GM12875 (cell line): ENCODE measurements at regions not wholly inside any gene's neighbourhood (a gene's known extent, or its start where the extent isn't known, plus 50 kb on each side); places are given as distances from the start of the nearest gene placed in this dataset.

Source experiments
- H3K4me3 ChIP-seq: one replicate; pipeline ENCODE4 v1.5.1; 2011; ENCODE audit warnings: low read depth, low read length, control low read depth
- CTCF ChIP-seq: IDR thresholded peaks from 2 replicates; pipeline ENCODE4 v1.5.1; 2011; ENCODE audit warnings: low read depth, mild to moderate bottlenecking, control low read depth, inconsistent platforms, low read length, moderate library complexity, borderline replicate concordance; ENCODE audit not compliant: insufficient read depth

GRCh38 chr2:41141146-41141791 is 689.4 kb upstream of the SLC8A1 start:
- no peak for TF ChIP-seq CTCF
- no peak overlapping the region for H3K4me3 ChIP-seq

DNA sequence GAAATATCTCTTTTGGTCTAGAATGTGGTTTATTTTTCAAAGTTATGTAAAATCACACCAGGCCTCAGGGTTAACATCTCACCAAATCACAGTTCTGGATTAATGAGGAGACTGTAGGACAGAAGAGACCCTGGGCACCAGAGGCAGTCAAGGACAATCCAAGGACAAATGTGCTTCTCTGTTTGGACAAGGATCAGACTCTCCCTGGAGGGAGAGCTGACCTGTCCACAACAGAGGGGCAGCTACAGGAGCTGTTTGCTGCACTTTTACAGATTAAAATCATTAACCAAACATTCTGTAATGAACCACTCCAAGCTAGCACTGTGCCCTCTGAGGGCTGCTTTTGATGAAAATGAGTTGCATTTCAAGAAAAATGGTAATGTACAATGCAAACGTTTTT is 690.6 kb upstream of the SLC8A1 start:
- no peak for TF ChIP-seq CTCF
- no peak overlapping the region for H3K4me3 ChIP-seq

DNA sequence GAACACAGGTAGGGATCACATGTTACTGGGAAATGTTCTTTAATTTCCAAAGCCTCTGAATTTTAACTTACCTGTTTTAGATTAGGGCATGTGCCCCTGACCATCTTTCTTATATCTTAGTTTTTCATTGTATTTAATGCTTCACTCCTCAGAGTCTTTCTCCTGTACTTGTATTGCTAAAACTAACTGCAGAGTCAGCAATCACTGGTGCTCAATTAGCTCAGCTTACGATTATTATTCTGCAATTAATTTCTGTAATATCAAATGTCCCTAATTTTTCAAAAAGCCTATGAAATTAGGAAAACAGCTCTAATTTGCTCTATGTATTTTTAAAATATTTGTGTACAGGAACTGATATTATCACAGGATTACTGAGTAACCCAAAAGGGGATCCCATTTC is 693.2 kb upstream of the SLC8A1 start:
- TF ChIP-seq CTCF = no peak

GRCh38 chr2:41149054-41149453 is 697.2 kb upstream of the SLC8A1 start:
- no peak overlapping the region for H3K4me3 ChIP-seq
- no peak for TF ChIP-seq CTCF

More for the DNA sequence above, 693.2 kb upstream of the SLC8A1 start:
- H3K4me3 ChIP-seq = no peak overlapping the region

GRCh38 chr2:41151746-41152145 is 699.9 kb upstream of the SLC8A1 start:
- TF ChIP-seq CTCF = no peak
- no peak overlapping the region for H3K4me3 ChIP-seq

DNA sequence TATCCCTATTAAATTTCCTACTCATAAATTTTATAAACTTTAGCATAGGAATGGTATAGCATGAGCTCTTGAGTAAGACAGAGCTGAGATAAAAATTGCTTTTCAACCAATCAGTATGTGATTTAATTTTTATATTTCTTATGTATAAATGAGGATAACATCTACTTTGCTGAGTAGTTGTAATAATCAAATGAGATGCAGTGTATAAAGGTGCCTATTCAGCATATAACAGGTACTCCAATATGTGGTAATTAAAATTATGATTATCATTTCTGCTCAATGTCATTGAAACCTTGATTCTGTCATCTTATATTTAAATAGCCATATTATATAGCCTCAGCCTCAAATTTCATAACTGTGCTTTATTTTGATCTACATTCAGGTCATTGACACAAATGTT is 700.4 kb upstream of the SLC8A1 start:
- TF ChIP-seq CTCF = no peak

DNA sequence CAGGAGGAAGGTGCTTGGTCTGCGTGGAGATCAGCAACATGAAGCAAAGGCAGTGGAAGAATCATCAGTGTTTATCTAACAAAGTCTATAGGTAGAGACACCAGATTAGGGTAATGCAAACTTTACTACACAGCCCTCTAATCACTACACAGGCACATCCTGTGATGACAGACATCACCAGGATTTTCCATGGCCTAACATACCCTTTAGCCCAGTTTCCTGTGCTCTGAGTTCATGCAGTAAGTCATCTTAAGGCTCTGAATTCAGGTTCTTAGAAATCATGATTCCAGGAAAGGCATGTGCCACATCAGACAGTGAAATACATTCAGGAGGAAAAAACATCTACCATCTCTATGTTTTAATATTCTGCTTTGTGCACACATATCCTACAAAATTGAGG is 708.5 kb upstream of the SLC8A1 start:
- no peak for TF ChIP-seq CTCF
- H3K4me3 ChIP-seq = no peak overlapping the region

More for the DNA sequence above, 700.4 kb upstream of the SLC8A1 start:
- no peak overlapping the region for H3K4me3 ChIP-seq
